IMR-90 (cell line): ENCODE measurements at regions not wholly inside any gene's neighbourhood (a gene's known extent, or its start where the extent isn't known, plus 50 kb on each side); places are given as distances from the start of the nearest gene placed in this dataset.

ENCODE experiments used
- ATAC-seq: fragments of 200-7000 bp; cut with Tn5 transposase; 2 replicates; pipeline ENCODE4 v1.9.1; 2020; ENCODE audit warnings: low read depth, mild to moderate bottlenecking, moderate library complexity
- BruUV-seq: library from RNA; stranded (reverse); fragments of 400-500 nt; replicated peaks from 2 replicates; lab custom pipeline; 2021; lab: Mats Ljungman, UMichigan
- CTCF ChIA-PET: fragments of 300-600 bp; formaldehyde crosslinking; extraction: SDS; loops from one replicate; lab custom pipeline; 2021; ENCODE audit warnings: antibody characterized with exemption; lab: Yijun Ruan, JAX
- POLR2A ChIA-PET: fragments of 300-600 bp; sonication (Branson Sonifier 250); formaldehyde crosslinking; loops from one replicate; lab custom pipeline; 2022; ENCODE audit warnings: antibody characterized with exemption; ENCODE audit not compliant: unreplicated experiment; lab: Charles Lee
- DNase-seq: peaks from one replicate; pipeline ENCODE4 v3.0.0; 2013
- H2AFZ ChIP-seq: replicated peaks from 2 replicates; pipeline ENCODE3; 2013; ENCODE audit warnings: low read length, mild to moderate bottlenecking; ENCODE audit not compliant: poor library complexity
- H2AK5ac ChIP-seq: 2 replicates; pipeline ENCODE4 v1.6.1; 2013; ENCODE audit warnings: low read depth, low read length, inconsistent platforms
- H2AK9ac ChIP-seq: replicated peaks from 2 replicates; pipeline ENCODE3; 2013; ENCODE audit warnings: mild to moderate bottlenecking, low read depth, low read length, moderate library complexity; ENCODE audit not compliant: poor library complexity
- H2BK120ac ChIP-seq: 2 replicates; pipeline ENCODE4 v1.6.1; 2013; ENCODE audit warnings: low read depth, low read length, inconsistent platforms
- H2BK15ac ChIP-seq: 3 replicates; pipeline ENCODE4 v1.6.1; 2013; ENCODE audit warnings: low read depth, low read length, inconsistent platforms
- H2BK20ac ChIP-seq: 2 replicates; pipeline ENCODE4 v1.6.1; 2013; ENCODE audit warnings: low read depth, mild to moderate bottlenecking, inconsistent platforms, low read length, moderate library complexity
- H2BK5ac ChIP-seq: 2 replicates; pipeline ENCODE4 v1.6.1; 2013; ENCODE audit warnings: mild to moderate bottlenecking, low read depth, low read length, inconsistent platforms; ENCODE audit not compliant: poor library complexity, severe bottlenecking
- H3K14ac ChIP-seq: replicated peaks from 2 replicates; pipeline ENCODE4 v1.6.1; 2013; ENCODE audit warnings: low read depth, low read length, inconsistent platforms
- H3K18ac ChIP-seq: 2 replicates; pipeline ENCODE4 v1.6.1; 2013; ENCODE audit warnings: low read depth, low read length, control low read depth
- H3K23ac ChIP-seq: 2 replicates; pipeline ENCODE4 v1.6.1; 2013; ENCODE audit warnings: low read depth, low read length, inconsistent platforms
- H3K27ac ChIP-seq: 2 replicates; pipeline ENCODE4 v1.5.1; 2013; ENCODE audit warnings: mild to moderate bottlenecking, control low read depth, low read length; ENCODE audit not compliant: insufficient read depth
- H3K27me3 ChIP-seq: 2 replicates; pipeline ENCODE4 v1.6.1; 2013; ENCODE audit warnings: low read length; ENCODE audit not compliant: control insufficient read depth, insufficient read depth
- H3K36me3 ChIP-seq: 2 replicates; pipeline ENCODE4 v1.6.1; 2013; ENCODE audit warnings: low read length, mixed read lengths; ENCODE audit not compliant: control insufficient read depth, insufficient read depth
- H3K4ac ChIP-seq: 2 replicates; pipeline ENCODE4 v1.6.1; 2013; ENCODE audit warnings: low read depth, low read length, inconsistent platforms
- H3K4me1 ChIP-seq: 2 replicates; pipeline ENCODE4 v1.6.1; 2013; ENCODE audit warnings: low read length, mixed read lengths; ENCODE audit not compliant: control insufficient read depth, insufficient read depth
- H3K4me2 ChIP-seq: 2 replicates; pipeline ENCODE4 v1.6.1; 2013; ENCODE audit warnings: low read depth, mild to moderate bottlenecking, control low read depth, low read length, moderate library complexity
- H3K4me3 ChIP-seq: 2 replicates; pipeline ENCODE4 v1.5.1; 2013; ENCODE audit warnings: low read depth, mild to moderate bottlenecking, control low read depth, low read length, moderate library complexity; ENCODE audit not compliant: insufficient read depth
- H3K56ac ChIP-seq: 2 replicates; pipeline ENCODE4 v1.6.1; 2013; ENCODE audit warnings: low read length, inconsistent platforms; ENCODE audit not compliant: insufficient read depth; ENCODE audit errors: extremely low read depth
- H3K79me1 ChIP-seq, 2 experiments: 2 replicates each; pipeline ENCODE4 v1.6.1; 2013; ENCODE audit warnings: low read length in 2 of 2, inconsistent platforms in 1 of 2, low read depth in 1 of 2
- H3K9ac ChIP-seq: 2 replicates; pipeline ENCODE4 v1.6.1; 2013; ENCODE audit warnings: low read depth, low read length, control low read depth
- H3K9me1 ChIP-seq: 2 replicates; pipeline ENCODE4 v1.6.1; 2013; ENCODE audit warnings: low read length, inconsistent platforms; ENCODE audit not compliant: insufficient read depth
- H3K9me3 ChIP-seq: 2 replicates; pipeline ENCODE4 v1.6.1; 2013; ENCODE audit warnings: low read length; ENCODE audit not compliant: control insufficient read depth, insufficient read depth
- H4K20me1 ChIP-seq: 2 replicates; pipeline ENCODE4 v1.6.1; 2013; ENCODE audit warnings: low read length, inconsistent platforms; ENCODE audit not compliant: insufficient read depth
- H4K5ac ChIP-seq: 2 replicates; pipeline ENCODE4 v1.6.1; 2013; ENCODE audit warnings: mild to moderate bottlenecking, low read depth, low read length, control low read depth
- H4K8ac ChIP-seq, 2 experiments: 2 replicates each; pipeline ENCODE4 v1.6.1; 2013; ENCODE audit warnings: low read depth in 2 of 2, low read length in 2 of 2, control low read depth in 1 of 2, inconsistent platforms in 1 of 2
- H4K91ac ChIP-seq: 2 replicates; pipeline ENCODE4 v1.6.1; 2013; ENCODE audit warnings: low read depth, low read length, inconsistent platforms; ENCODE audit not compliant: insufficient read depth
- BHLHE40 ChIP-seq: fragments of 150-350 bp; IDR thresholded peaks from 2 replicates; pipeline ENCODE4 v1.6.1; 2016; ENCODE audit warnings: mild to moderate bottlenecking, low read depth, low read length
- CEBPB ChIP-seq: IDR thresholded peaks from 2 replicates; pipeline ENCODE4 v1.6.1; 2012; ENCODE audit warnings: low read depth, low read length, improper control_type of control experiment
- CHD1 ChIP-seq: IDR thresholded peaks from 2 replicates; pipeline ENCODE4 v1.6.1; 2012; ENCODE audit warnings: low read depth, low read length, improper control_type of control experiment
- CTCF ChIP-seq: conservative IDR thresholded peaks from 2 replicates; pipeline ENCODE4 v1.5.1; 2012; ENCODE audit warnings: mild to moderate bottlenecking, low read depth, low read length, improper control_type of control experiment
- ELK1 ChIP-seq: fragments of 150-350 bp; IDR thresholded peaks from 2 replicates; pipeline ENCODE4 v1.6.1; 2016; ENCODE audit warnings: low read depth, mild to moderate bottlenecking, low read length, moderate library complexity, borderline replicate concordance
- FOS ChIP-seq: fragments of 150-350 bp; IDR thresholded peaks from 2 replicates; pipeline ENCODE4 v1.6.1; 2016; ENCODE audit warnings: low read depth, low read length
- MAFK ChIP-seq: IDR thresholded peaks from 2 replicates; pipeline ENCODE4 v1.6.1; 2012; ENCODE audit warnings: low read depth, low read length, improper control_type of control experiment
- MAZ ChIP-seq: IDR thresholded peaks from 2 replicates; pipeline ENCODE4 v1.6.1; 2012; ENCODE audit warnings: low read depth, mild to moderate bottlenecking, low read length, improper control_type of control experiment, moderate library complexity, borderline replicate concordance
- NFE2L2 ChIP-seq: fragments of 150-350 bp; IDR thresholded peaks from 2 replicates; pipeline ENCODE4 v1.6.1; 2016; ENCODE audit warnings: low read depth, mild to moderate bottlenecking, low read length
- POLR2A ChIP-seq: IDR thresholded peaks from 2 replicates; pipeline ENCODE4 v1.6.1; 2012; ENCODE audit warnings: mild to moderate bottlenecking, low read depth, low read length
- RAD21 ChIP-seq: IDR thresholded peaks from 2 replicates; pipeline ENCODE4 v1.6.1; 2012; ENCODE audit warnings: low read length, improper control_type of control experiment
- RCOR1 ChIP-seq: IDR thresholded peaks from 2 replicates; pipeline ENCODE4 v1.6.1; 2012; ENCODE audit warnings: mild to moderate bottlenecking, low read length, improper control_type of control experiment; ENCODE audit not compliant: insufficient replicate concordance
- RFX5 ChIP-seq: IDR thresholded peaks from 2 replicates; pipeline ENCODE4 v1.8.0; 2012; ENCODE audit warnings: low read depth, mild to moderate bottlenecking, low read length, moderate library complexity
- SMC3 ChIP-seq: fragments of 150-350 bp; IDR thresholded peaks from 2 replicates; pipeline ENCODE4 v1.6.1; 2016; ENCODE audit warnings: low read depth, mild to moderate bottlenecking, antibody characterized with exemption, low read length, moderate library complexity
- USF2 ChIP-seq: fragments of 150-350 bp; IDR thresholded peaks from 2 replicates; pipeline ENCODE4 v1.6.1; 2017; ENCODE audit warnings: mild to moderate bottlenecking, antibody characterized with exemption, low read length, low read depth
- dilution Hi-C: fragments of 300-500 bp; cut with HindIII; formaldehyde crosslinking; loops from one replicate; pipeline ENCODE4 v1.14.3; 2018; ENCODE audit warnings: low sequenced_read_pairs; ENCODE audit not compliant: unreplicated experiment
- in situ Hi-C: fragments of 300-500 bp; cut with MboI; formaldehyde crosslinking; loops from 3 replicates; pipeline ENCODE4 v1.14.3; 2019; ENCODE audit warnings: low sequenced_read_pairs, inconsistent platforms, mixed read lengths
- intact Hi-C: fragments of 100-400 bp; cut with micrococcal nuclease; formaldehyde crosslinking; loops from 2 replicates; pipeline ENCODE4 v1.10.0; 2022

- BruUV-seq = no TSS peak
- H2BK5ac ChIP-seq = no peak overlapping the region
- no peak for TF ChIP-seq ELK1
- TF ChIP-seq CEBPB = no peak
- no peak for TF ChIP-seq FOS
- no peak for TF ChIP-seq SMC3
- no peak for TF ChIP-seq CTCF
- TF ChIP-seq USF2 = no peak
- TF ChIP-seq RFX5 = no peak
- TF ChIP-seq MAFK = no peak
- TF ChIP-seq CHD1 = no peak
- no peak for TF ChIP-seq RCOR1
- no peak for TF ChIP-seq RAD21
- TF ChIP-seq POLR2A = no peak
- no peak for TF ChIP-seq MAZ
- TF ChIP-seq NFE2L2 = no peak
- no peak for TF ChIP-seq BHLHE40
Measured at GRCh38 chr12:90045559-90045958, 336.9 kb upstream of the ATP2B1 start.

More at GRCh38 chr12:90045559-90045958, 336.9 kb upstream of the ATP2B1 start:
- Histone ChIP-seq H4K91ac (no peak overlapping the region), H2AK9ac (no peak overlapping the region), H3K9ac (no peak overlapping the region), H3K79me1 (no peaks in the 10 kb centered on the region), H2BK15ac (no peak overlapping the region), H3K4me1 (peaks cover 2% of the 10 kb centered on the region), H3K36me3 (no peaks in the 10 kb centered on the region), H3K9me1 (no peaks in the 10 kb centered on the region), H3K27me3 (no peaks in the 10 kb centered on the region), H3K14ac (no peak overlapping the region), H2BK120ac (no peak overlapping the region), H2AK5ac (no peak overlapping the region), H4K8ac (no peak overlapping the region), H3K4me2 (no peak overlapping the region), H3K4ac (no peak overlapping the region), H2BK20ac (no peak overlapping the region), H2AFZ (no peak overlapping the region), H3K23ac (no peak overlapping the region), H3K4me3 (no peak overlapping the region), H3K9me3 (no peaks in the 10 kb centered on the region), H3K27ac (no peak overlapping the region), H4K20me1 (no peaks in the 10 kb centered on the region), H4K5ac (no peak overlapping the region), H3K56ac (no peak overlapping the region), H3K18ac (no peak overlapping the region)
- dilution Hi-C loops (no loop called here), intact Hi-C loops (no loop called here), in situ Hi-C loops (no loop called here)
- ChIA-PET CTCF (no interaction called here), POLR2A (no interaction called here)
- ATAC-seq (no peak), DNase-seq (no peak)
